A549 (cell line): ENCODE measurements at regions not wholly inside any gene's neighbourhood (a gene's known extent, or its start where the extent isn't known, plus 50 kb on each side); places are given as distances from the start of the nearest gene placed in this dataset.

Experiments
- ATAC-seq, 2 experiments: fragments of 200-7000 bp in 1 of 2; fragments of >200 bp in 1 of 2; cut with Nextera tagmentation in 1 of 2; cut with Tn5 transposase in 1 of 2; 3 replicates each; pipeline versions ENCODE4 v1.8.0 to v1.9.1; 2018 to 2020; ENCODE audit warnings: mild to moderate bottlenecking in 1 of 2, moderate library complexity in 1 of 2
- CTCF ChIA-PET: fragments of 300-600 bp; sonication (Branson Sonifier 250); formaldehyde crosslinking; extraction: SDS; loops from one replicate; lab custom pipeline; 2021; ENCODE audit warnings: antibody characterized with exemption, inconsistent platforms; lab: Yijun Ruan, JAX
- POLR2A ChIA-PET: fragments of 350-600 bp; formaldehyde crosslinking; extraction: SDS; loops from one replicate; lab custom pipeline; 2021; ENCODE audit warnings: antibody characterized with exemption, inconsistent platforms; lab: Yijun Ruan, JAX
- DNase-seq, 2 experiments: peaks; one replicate each; pipeline versions ENCODE4 v3.0.0 to v3.0.0-alpha.2; 2011 to 2016; ENCODE audit warnings: low read depth in 1 of 2, low spot score in 1 of 2
- FAIRE-seq: peaks from 2 replicates; lab custom pipeline; 2011; peaks lifted over from hg19 to GRCh38; lab: Jason Lieb, UNC
- H3K27ac ChIP-seq, 2 experiments: fragments of >200 bp; sonication (Bioruptor Twin); formaldehyde crosslinking; 3 replicates each; pipeline ENCODE4 v1.5.1; 2016 to 2017
- H3K4me1 ChIP-seq: fragments of >200 bp; sonication (Bioruptor Twin); formaldehyde crosslinking; 3 replicates; pipeline ENCODE4 v1.6.1; 2016
- H3K4me2 ChIP-seq: fragments of >200 bp; sonication (Bioruptor Twin); formaldehyde crosslinking; 3 replicates; pipeline ENCODE4 v1.6.1; 2016
- H3K4me3 ChIP-seq: fragments of >200 bp; sonication (Bioruptor Twin); formaldehyde crosslinking; 3 replicates; pipeline ENCODE4 v1.5.1; 2016
- H3K9me3 ChIP-seq: fragments of >200 bp; sonication (Bioruptor Twin); formaldehyde crosslinking; 3 replicates; pipeline ENCODE4 v1.6.1; 2016
- BHLHE40 ChIP-seq: IDR thresholded peaks from 2 replicates; pipeline ENCODE4 v1.6.1; 2012; ENCODE audit warnings: low read depth, low read length, inconsistent platforms
- E2F6 ChIP-seq: IDR thresholded peaks from 2 replicates; pipeline ENCODE4 v1.6.1; 2012; ENCODE audit warnings: low read depth, borderline replicate concordance
- EHMT2 ChIP-seq: fragments of 200-600 bp; sonication (generic); IDR thresholded peaks from 2 replicates; pipeline ENCODE4 v1.6.1; 2016; ENCODE audit warnings: antibody characterized with exemption, low read depth, mild to moderate bottlenecking, moderate library complexity
- FOSL2 ChIP-seq, 2 experiments: fragments of 450-650 bp in 1 of 2; fragments of >200 bp in 1 of 2; sonication (Bioruptor Twin) in 1 of 2; formaldehyde crosslinking; IDR thresholded peaks; 2 replicates each; pipeline versions ENCODE4 v1.5.0 to v1.6.1; 2016 to 2020; ENCODE audit warnings: mild to moderate bottlenecking in 1 of 2, moderate library complexity in 1 of 2
- HEYL ChIP-seq: fragments of 250-450 bp; sonication (Bioruptor Pico); IDR thresholded peaks from 2 replicates; pipeline ENCODE4 v1.8.0; 2021; ENCODE audit warnings: mild to moderate bottlenecking, moderate library complexity
- KDM1A ChIP-seq: fragments of 200-600 bp; sonication (generic); IDR thresholded peaks from 2 replicates; pipeline ENCODE4 v1.6.1; 2016; ENCODE audit warnings: low read depth, mild to moderate bottlenecking
- KDM5A ChIP-seq: fragments of 200-600 bp; sonication (generic); IDR thresholded peaks from 2 replicates; pipeline ENCODE4 v1.6.1; 2016; ENCODE audit warnings: antibody characterized with exemption, mild to moderate bottlenecking
- NR3C1 ChIP-seq: fragments of >200 bp; sonication (Bioruptor Twin); formaldehyde crosslinking; IDR thresholded peaks from 3 replicates; pipeline ENCODE4 v1.6.1; 2017
- RAD21 ChIP-seq, 2 experiments: fragments of >200 bp in 1 of 2; sonication (Bioruptor Twin) in 1 of 2; formaldehyde crosslinking in 1 of 2; IDR thresholded peaks in 1 of 2; conservative IDR thresholded peaks in 1 of 2; 2 replicates in 1 of 2; 3 replicates in 1 of 2; pipeline ENCODE4 v1.6.1; 2012 to 2018; ENCODE audit warnings: inconsistent platforms in 1 of 2
- RCOR1 ChIP-seq: fragments of 150-350 bp; IDR thresholded peaks from 2 replicates; pipeline ENCODE4 v1.6.1; 2014; ENCODE audit warnings: antibody characterized with exemption, low read length, low read depth
- REST ChIP-seq: fragments of 200-600 bp; sonication (generic); IDR thresholded peaks from 2 replicates; pipeline ENCODE4 v1.6.1; 2016; ENCODE audit warnings: antibody characterized with exemption, mild to moderate bottlenecking, moderate library complexity
- TFCP2L1 ChIP-seq: fragments of 250-450 bp; sonication (Bioruptor Pico); IDR thresholded peaks from 2 replicates; pipeline ENCODE4 v1.5.0; 2021; ENCODE audit warnings: mild to moderate bottlenecking
- USF2 ChIP-seq: fragments of 450-650 bp; IDR thresholded peaks from 2 replicates; pipeline ENCODE4 v1.6.1; 2014; ENCODE audit warnings: antibody characterized with exemption
- ZC3H11A ChIP-seq: fragments of 450-650 bp; IDR thresholded peaks from 2 replicates; pipeline ENCODE4 v1.6.1; 2014; ENCODE audit warnings: antibody characterized with exemption, mild to moderate bottlenecking
- ZFP36 ChIP-seq: fragments of 450-650 bp; IDR thresholded peaks from 2 replicates; pipeline ENCODE4 v1.6.1; 2014; ENCODE audit warnings: borderline replicate concordance; ENCODE audit not compliant: partially characterized antibody
- ZSCAN20 ChIP-seq: fragments of 250-450 bp; sonication (Bioruptor Pico); IDR thresholded peaks from 2 replicates; pipeline ENCODE4 v1.8.0; 2022; ENCODE audit warnings: mild to moderate bottlenecking, moderate library complexity
- WGBS: methylation state at CpG from one replicate; pipeline ENCODE4 v1.1.6; 2017; ENCODE audit errors: missing lambda C conversion rate; 5-methylcytosine and 5-hydroxymethylcytosine counted together

- TF ChIP-seq REST: no peak
Observed at GRCh38 chr2:56768973-56769372, 585.2 kb downstream of the CCDC85A start (continued).

GRCh38 chr2:56770490-56770889 lies 586.7 kb downstream of the CCDC85A start:
- ATAC-seq: no peak

GRCh38 chr2:56784046-56784445 lies 600.3 kb downstream of the CCDC85A start:
- Histone ChIP-seq H3K4me3 (no peak overlapping the region), H3K9me3 (no peaks in the 10 kb centered on the region), H3K4me2 (no peak overlapping the region), H3K27ac (no peak overlapping the region), H3K4me1 (no peaks in the 10 kb centered on the region)
- TF ChIP-seq RAD21 (conservative IDR thresholded peaks at IDR 0.05 in 1 of 2, IDR thresholded peaks at IDR 0.05 in 1 of 2) (0 out of 5 replicates have a peak, but pooled peaks of 1 of the 2 experiments have one; percentile 6), KDM5A (no peak)
- no peak for ATAC-seq
- no peak for DNase-seq
- ChIA-PET CTCF (no interaction called here), POLR2A (no interaction called here)
- FAIRE-seq: no peak
- WGBS: 58% methylated on average over 3 of the region's 3 CpGs

More at GRCh38 chr2:56770490-56770889, 586.7 kb downstream of the CCDC85A start:
- TF ChIP-seq TFCP2L1 (CRISPR knock-in tag) (no peak), RAD21 (conservative IDR thresholded peaks at IDR 0.05 in 1 of 2, IDR thresholded peaks at IDR 0.05 in 1 of 2) (no peak), RCOR1 (no peak), FOSL2 (IDR thresholded peaks at IDR 0.05) (no peak), FOSL2 (CRISPR knock-in tag; IDR thresholded peaks at IDR 0.05) (no peak)
- TF ChIP-seq, all 56 proteins: peak for 0
- FAIRE-seq (peak; percentile 72), DNase-seq (no peak)
- CTCF ChIA-PET: interaction anchor here (0.6 kb wide), 1 partner anchor 393 kb away, joined by 3 read pairs; no protein-coding TSS in a partner anchor
- Histone ChIP-seq H3K4me1 (no peaks in the 10 kb centered on the region), H3K4me3 (no peak overlapping the region), H3K27ac (no peak overlapping the region), H3K9me3 (no peaks in the 10 kb centered on the region), H3K4me2 (no peak overlapping the region)
- WGBS: 9% methylated on average over 2 of the region's 2 CpGs
- POLR2A ChIA-PET: no interaction called here

GRCh38 chr2:56801214-56801613 lies 617.4 kb downstream of the CCDC85A start:
- CTCF ChIA-PET: no interaction called here
- 80% methylated on average over 2 of the region's 2 CpGs for whole genome bisulfite sequencing
- Histone ChIP-seq H3K27ac (no peak overlapping the region), H3K9me3 (no peaks in the 10 kb centered on the region), H3K4me1 (peaks cover 2% of the 10 kb centered on the region)
- no peak for DNase-seq
- no peak for FAIRE-seq
- TF ChIP-seq BHLHE40 (no peak), ZFP36 (no peak), HEYL (no peak), NR3C1 (no peak), ZSCAN20 (CRISPR knock-in tag) (no peak), USF2 (no peak), KDM1A (no peak)
- TF ChIP-seq, all 56 proteins: peak for 0
- POLR2A ChIA-PET: no interaction called here
- no peak overlapping the region for H3K4me2 ChIP-seq
- no peak for ATAC-seq
- H3K4me3 ChIP-seq: no peak overlapping the region

GRCh38 chr2:56801770-56802169 lies 618.0 kb downstream of the CCDC85A start:
- FAIRE-seq: no peak
- CTCF ChIA-PET: no interaction called here
- Histone ChIP-seq H3K4me1 (peaks cover 8% of the 10 kb centered on the region), H3K27ac (no peak overlapping the region), H3K9me3 (no peaks in the 10 kb centered on the region), H3K4me3 (no peak overlapping the region), H3K4me2 (no peak overlapping the region)
- ATAC-seq: no peak
- POLR2A ChIA-PET: no interaction called here
- WGBS: 19% methylated on average over 3 of the region's 3 CpGs
- TF ChIP-seq EHMT2: no peak
- TF ChIP-seq KDM5A: no peak
- no peak for TF ChIP-seq ZC3H11A
- no peak for TF ChIP-seq RAD21 (conservative IDR thresholded peaks at IDR 0.05 in 1 of 2, IDR thresholded peaks at IDR 0.05 in 1 of 2)
- TF ChIP-seq E2F6: no peak
- DNase-seq: no peak
